ENCODE measurements at regions not wholly inside any gene's neighbourhood (a gene's known extent, or its start where the extent isn't known, plus 50 kb on each side); places are given as distances from the start of the nearest gene placed in this dataset.
"Not testable (repeated sequence)": the region's sequence is repeated elsewhere in the genome, so short reads cannot be mapped to it uniquely, and the experiment has no call there.

- TF ChIP-seq CTCF (IDR thresholded peaks at IDR 0.05), result no peak
- Histone ChIP-seq H3K9me3 (no peaks in the 10 kb centered on the region), H3K4me3 (no peak overlapping the region), H3K36me3 (no peaks in the 10 kb centered on the region), H3K27me3 (no peaks in the 10 kb centered on the region), H3K4me1 (no peaks in the 10 kb centered on the region), H3K27ac (no peak overlapping the region)
- DNase-seq, result no peak
- 60% methylated on average over 1 of the region's 1 CpG for WGBS, 2 donors
- intact Hi-C loops (cut with DNase I), result no loop called here
Observed at GRCh38 chr3:105137911-105138310, 228.8 kb upstream of the ALCAM start.

- Histone ChIP-seq H3K4me1 (no peaks in the 10 kb centered on the region), H3K9me3 (no peaks in the 10 kb centered on the region), H3K27ac (no peak overlapping the region), H3K36me3 (no peaks in the 10 kb centered on the region), H3K4me3 (no peak overlapping the region), H3K27me3 (no peaks in the 10 kb centered on the region)
- intact Hi-C loops (cut with DNase I), result no loop called here
- DNase-seq, result no peak
- TF ChIP-seq CTCF (IDR thresholded peaks at IDR 0.05) (no peak), POLR2A (IDR thresholded peaks at IDR 0.05) (no peak)
- WGBS, 2 donors, result 57 to 74% methylated on average over 7 of the region's 7 CpGs
Observed at GRCh38 chr3:105139881-105140560, 226.7 kb upstream of the ALCAM start.

- Histone ChIP-seq H3K9me3 (no peaks in the 10 kb centered on the region), H3K27me3 (no peaks in the 10 kb centered on the region), H3K4me3 (no peak overlapping the region), H3K36me3 (no peaks in the 10 kb centered on the region), H3K27ac (no peak overlapping the region), H3K4me1 (no peaks in the 10 kb centered on the region)
- intact Hi-C loops (cut with DNase I), result no loop called here
- 39 to 45% methylated on average over 2 of the region's 2 CpGs for WGBS, 2 donors
- no peak for TF ChIP-seq POLR2A (IDR thresholded peaks at IDR 0.05)
- no peak for TF ChIP-seq CTCF (IDR thresholded peaks at IDR 0.05)
- DNase-seq, result no peak
Observed at GRCh38 chr3:105140899-105141367, 225.8 kb upstream of the ALCAM start.

- Histone ChIP-seq H3K4me3 (no peak overlapping the region), H3K9me3 (no peaks in the 10 kb centered on the region), H3K4me1 (no peaks in the 10 kb centered on the region), H3K27me3 (no peaks in the 10 kb centered on the region), H3K27ac (no peak overlapping the region), H3K36me3 (no peaks in the 10 kb centered on the region)
- DNase-seq, result no peak
- WGBS, 2 donors, result 30 to 69% methylated on average over 1 of the region's 1 CpG
- intact Hi-C loops (cut with DNase I), result no loop called here
- no peak for TF ChIP-seq POLR2A (IDR thresholded peaks at IDR 0.05)
- TF ChIP-seq CTCF (IDR thresholded peaks at IDR 0.05), result no peak
Observed at GRCh38 chr3:105144837-105145236, 221.9 kb upstream of the ALCAM start.

- no peak overlapping the region for H3K4me3 ChIP-seq
- no peak for DNase-seq
- 64 to 67% methylated on average over 1 of the region's 1 CpG for WGBS, 2 donors
Observed at GRCh38 chr3:105145511-105145910, 221.2 kb upstream of the ALCAM start.

GRCh38 chr3:105149197-105149596 lies 217.5 kb upstream of the ALCAM start:
- intact Hi-C loops (cut with DNase I); H3K9me3 ChIP-seq; DNase-seq; H3K36me3 ChIP-seq; H3K4me3 ChIP-seq; H3K4me1 ChIP-seq; H3K27me3 ChIP-seq; H3K27ac ChIP-seq: not testable (repeated sequence)
- 85 to 91% methylated on average over 3 of the region's 3 CpGs for WGBS, 2 donors

More at GRCh38 chr3:105145511-105145910, 221.2 kb upstream of the ALCAM start:
- Histone ChIP-seq H3K36me3 (no peaks in the 10 kb centered on the region), H3K27ac (no peak overlapping the region), H3K27me3 (no peaks in the 10 kb centered on the region), H3K9me3 (no peaks in the 10 kb centered on the region), H3K4me1 (no peaks in the 10 kb centered on the region)
- intact Hi-C loops (cut with DNase I), result no loop called here
- TF ChIP-seq POLR2A (IDR thresholded peaks at IDR 0.05) (no peak), CTCF (IDR thresholded peaks at IDR 0.05) (no peak)
